ENCODE measurements at regions not wholly inside any gene's neighbourhood (a gene's known extent, or its start where the extent isn't known, plus 50 kb on each side); places are given as distances from the start of the nearest gene placed in this dataset.

GRCh38 chr11:104352036-104352435 lies 188.1 kb upstream of the PDGFD start:
- Histone ChIP-seq H3K27me3 (ENCODE audit: insufficient read depth, insufficient read length) (no peaks in the 10 kb centered on the region), H3K36me3 (ENCODE audit: insufficient read depth, insufficient read length, low read length) (no peaks in the 10 kb centered on the region), H3K4me3 (ENCODE audit: insufficient read length, low read depth) (no peak overlapping the region), H3K4me1 (ENCODE audit: insufficient read depth, insufficient read length) (no peaks in the 10 kb centered on the region), H3K9me3 (ENCODE audit: insufficient read depth, low read length) (no peaks in the 10 kb centered on the region), H3K9ac (ENCODE audit: insufficient read length, low read depth) (no peak overlapping the region)
- TF ChIP-seq SUZ12 (IDR thresholded peaks at IDR 0.05; ENCODE audit: extremely low read depth, insufficient read depth, insufficient read length) (no peak), YY1 (IDR thresholded peaks at IDR 0.05; ENCODE audit: insufficient read depth, insufficient read length) (no peak), ZNF274 (IDR thresholded peaks at IDR 0.05; ENCODE audit: low read depth, low read length) (no peak)
- no peak for DNase-seq (ENCODE audit: low read depth, low spot score)

- no peak overlapping the region for H3K4me3 ChIP-seq (ENCODE audit: insufficient read length, low read depth)
Observed at GRCh38 chr11:104343578-104343977, 179.6 kb upstream of the PDGFD start.

DNA sequence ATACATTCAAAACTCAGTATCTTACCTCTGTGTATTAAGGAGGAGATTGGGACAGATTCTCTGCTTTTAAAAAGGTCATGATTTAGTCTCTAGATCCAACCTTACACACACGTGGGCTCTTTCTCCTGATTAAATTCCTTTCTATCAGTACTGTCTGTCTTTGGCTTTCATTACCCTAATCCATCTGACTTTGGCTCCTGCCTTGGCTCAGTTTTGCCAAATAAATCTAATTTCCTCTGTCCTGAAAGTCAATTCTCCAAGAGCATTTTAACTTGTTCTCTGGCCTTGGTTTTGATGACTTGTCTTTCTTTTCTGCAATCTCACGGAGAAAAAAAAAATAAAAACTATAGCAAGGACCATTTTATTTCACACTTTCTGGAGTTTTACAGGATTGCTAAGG lies 176.6 kb upstream of the PDGFD start:
- H3K36me3 ChIP-seq (ENCODE audit: insufficient read depth, insufficient read length, low read length) = no peaks in the 10 kb centered on the region

More at GRCh38 chr11:104343578-104343977, 179.6 kb upstream of the PDGFD start:
- TF ChIP-seq YY1 (IDR thresholded peaks at IDR 0.05; ENCODE audit: insufficient read depth, insufficient read length) = no peak
- no peak for TF ChIP-seq ZNF274 (IDR thresholded peaks at IDR 0.05; ENCODE audit: low read depth, low read length)
- TF ChIP-seq SUZ12 (IDR thresholded peaks at IDR 0.05; ENCODE audit: extremely low read depth, insufficient read depth, insufficient read length) = no peak
- no peaks in the 10 kb centered on the region for H3K27me3 ChIP-seq (ENCODE audit: insufficient read depth, insufficient read length)
- H3K4me1 ChIP-seq (ENCODE audit: insufficient read depth, insufficient read length) = no peaks in the 10 kb centered on the region
- DNase-seq (ENCODE audit: low read depth, low spot score) = no peak
- no peak overlapping the region for H3K9ac ChIP-seq (ENCODE audit: insufficient read length, low read depth)
- no peaks in the 10 kb centered on the region for H3K36me3 ChIP-seq (ENCODE audit: insufficient read depth, insufficient read length, low read length)
- no peaks in the 10 kb centered on the region for H3K9me3 ChIP-seq (ENCODE audit: insufficient read depth, low read length)

GRCh38 chr11:104339380-104339831 lies 175.5 kb upstream of the PDGFD start:
- no peaks in the 10 kb centered on the region for H3K36me3 ChIP-seq (ENCODE audit: insufficient read depth, insufficient read length, low read length)
- DNase-seq (ENCODE audit: low read depth, low spot score) = no peak
- no peaks in the 10 kb centered on the region for H3K4me1 ChIP-seq (ENCODE audit: insufficient read depth, insufficient read length)
- TF ChIP-seq YY1 (IDR thresholded peaks at IDR 0.05; ENCODE audit: insufficient read depth, insufficient read length) = no peak
- no peak for TF ChIP-seq SUZ12 (IDR thresholded peaks at IDR 0.05; ENCODE audit: extremely low read depth, insufficient read depth, insufficient read length)
- no peak for TF ChIP-seq ZNF274 (IDR thresholded peaks at IDR 0.05; ENCODE audit: low read depth, low read length)
- H3K9ac ChIP-seq (ENCODE audit: insufficient read length, low read depth) = no peak overlapping the region
- H3K4me3 ChIP-seq (ENCODE audit: insufficient read length, low read depth) = no peak overlapping the region
- no peaks in the 10 kb centered on the region for H3K9me3 ChIP-seq (ENCODE audit: insufficient read depth, low read length)
- no peaks in the 10 kb centered on the region for H3K27me3 ChIP-seq (ENCODE audit: insufficient read depth, insufficient read length)

More for the DNA sequence above, 176.6 kb upstream of the PDGFD start:
- Histone ChIP-seq H3K4me1 (ENCODE audit: insufficient read depth, insufficient read length) (no peaks in the 10 kb centered on the region), H3K9ac (ENCODE audit: insufficient read length, low read depth) (no peak overlapping the region), H3K9me3 (ENCODE audit: insufficient read depth, low read length) (no peaks in the 10 kb centered on the region), H3K4me3 (ENCODE audit: insufficient read length, low read depth) (no peak overlapping the region), H3K27me3 (ENCODE audit: insufficient read depth, insufficient read length) (no peaks in the 10 kb centered on the region)
- no peak for DNase-seq (ENCODE audit: low read depth, low spot score)
- TF ChIP-seq SUZ12 (IDR thresholded peaks at IDR 0.05; ENCODE audit: extremely low read depth, insufficient read depth, insufficient read length) (no peak), ZNF274 (IDR thresholded peaks at IDR 0.05; ENCODE audit: low read depth, low read length) (no peak), YY1 (IDR thresholded peaks at IDR 0.05; ENCODE audit: insufficient read depth, insufficient read length) (no peak)

DNA sequence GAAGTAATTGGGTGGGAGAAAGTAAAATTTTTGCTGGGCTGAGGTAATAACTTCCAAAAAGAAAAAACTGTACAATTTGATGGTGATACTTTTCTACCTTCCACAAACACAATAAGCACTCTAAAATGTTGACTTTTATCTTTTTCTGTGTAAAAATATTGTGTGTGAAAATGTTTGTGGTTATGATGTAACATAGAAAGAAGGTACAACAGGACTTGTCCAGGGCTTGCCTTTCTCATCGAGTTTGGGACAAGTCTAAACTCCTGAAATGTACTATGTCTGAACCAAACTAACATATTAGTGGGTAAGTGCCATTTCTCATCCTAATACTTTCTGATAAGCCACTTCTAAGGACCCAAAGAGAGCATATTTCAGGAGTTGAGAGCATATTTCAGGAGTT lies 174.2 kb upstream of the PDGFD start:
- 0 out of 2 replicates have a peak, but pooled peaks cover 5% of the 10 kb centered on the region for H3K9me3 ChIP-seq (ENCODE audit: insufficient read depth, low read length)
- DNase-seq (ENCODE audit: low read depth, low spot score) = no peak
- H3K4me3 ChIP-seq (ENCODE audit: insufficient read length, low read depth) = no peak overlapping the region
- H3K36me3 ChIP-seq (ENCODE audit: insufficient read depth, insufficient read length, low read length) = no peaks in the 10 kb centered on the region
- no peaks in the 10 kb centered on the region for H3K4me1 ChIP-seq (ENCODE audit: insufficient read depth, insufficient read length)
- TF ChIP-seq YY1 (IDR thresholded peaks at IDR 0.05; ENCODE audit: insufficient read depth, insufficient read length) = no peak
- no peak for TF ChIP-seq SUZ12 (IDR thresholded peaks at IDR 0.05; ENCODE audit: extremely low read depth, insufficient read depth, insufficient read length)
- no peak for TF ChIP-seq ZNF274 (IDR thresholded peaks at IDR 0.05; ENCODE audit: low read depth, low read length)
- no peaks in the 10 kb centered on the region for H3K27me3 ChIP-seq (ENCODE audit: insufficient read depth, insufficient read length)
- H3K9ac ChIP-seq (ENCODE audit: insufficient read length, low read depth) = no peak overlapping the region

DNA sequence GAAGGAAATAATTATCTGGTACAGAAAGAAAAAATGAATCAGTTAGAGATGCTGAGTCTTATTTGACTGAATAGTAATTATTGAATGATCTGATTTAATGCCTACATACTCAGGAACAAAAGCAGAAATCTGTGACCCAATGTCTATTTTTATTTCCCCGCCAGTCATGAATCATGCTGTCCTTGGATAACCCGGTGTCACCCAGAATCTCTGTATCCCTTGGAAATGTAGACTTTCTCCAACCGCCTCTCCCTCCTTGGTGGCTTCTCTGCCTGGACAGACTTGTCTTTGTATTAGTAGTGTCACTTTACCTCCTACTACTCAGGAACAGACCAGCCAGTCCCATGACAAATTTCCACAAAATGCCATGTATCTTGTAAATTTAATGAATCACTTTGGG lies 173.3 kb upstream of the PDGFD start:
- no peak overlapping the region for H3K4me3 ChIP-seq (ENCODE audit: insufficient read length, low read depth)
- H3K27me3 ChIP-seq (ENCODE audit: insufficient read depth, insufficient read length) = no peaks in the 10 kb centered on the region
- 0 out of 2 replicates have a peak, but pooled peaks cover 5% of the 10 kb centered on the region for H3K9me3 ChIP-seq (ENCODE audit: insufficient read depth, low read length)
- TF ChIP-seq ZNF274 (IDR thresholded peaks at IDR 0.05; ENCODE audit: low read depth, low read length) (no peak), YY1 (IDR thresholded peaks at IDR 0.05; ENCODE audit: insufficient read depth, insufficient read length) (no peak), SUZ12 (IDR thresholded peaks at IDR 0.05; ENCODE audit: extremely low read depth, insufficient read depth, insufficient read length) (no peak)
- H3K9ac ChIP-seq (ENCODE audit: insufficient read length, low read depth) = no peak overlapping the region
- no peaks in the 10 kb centered on the region for H3K4me1 ChIP-seq (ENCODE audit: insufficient read depth, insufficient read length)
- no peak for DNase-seq (ENCODE audit: low read depth, low spot score)
- no peaks in the 10 kb centered on the region for H3K36me3 ChIP-seq (ENCODE audit: insufficient read depth, insufficient read length, low read length)

- Histone ChIP-seq H3K9me3 (ENCODE audit: insufficient read depth, low read length) (0 out of 2 replicates have a peak, but pooled peaks cover 5% of the 10 kb centered on the region), H3K4me1 (ENCODE audit: insufficient read depth, insufficient read length) (no peaks in the 10 kb centered on the region), H3K27me3 (ENCODE audit: insufficient read depth, insufficient read length) (no peaks in the 10 kb centered on the region), H3K9ac (ENCODE audit: insufficient read length, low read depth) (no peak overlapping the region), H3K36me3 (ENCODE audit: insufficient read depth, insufficient read length, low read length) (no peaks in the 10 kb centered on the region), H3K4me3 (ENCODE audit: insufficient read length, low read depth) (no peak overlapping the region)
- DNase-seq (ENCODE audit: low read depth, low spot score) = no peak
- no peak for TF ChIP-seq SUZ12 (IDR thresholded peaks at IDR 0.05; ENCODE audit: extremely low read depth, insufficient read depth, insufficient read length)
- TF ChIP-seq YY1 (IDR thresholded peaks at IDR 0.05; ENCODE audit: insufficient read depth, insufficient read length) = no peak
- no peak for TF ChIP-seq ZNF274 (IDR thresholded peaks at IDR 0.05; ENCODE audit: low read depth, low read length)
Observed at GRCh38 chr11:104333977-104334376, 170.0 kb upstream of the PDGFD start.
